Tibial nerve (tissue), 4 donors: ENCODE measurements at regions not wholly inside any gene's neighbourhood (a gene's known extent, or its start where the extent isn't known, plus 50 kb on each side); places are given as distances from the start of the nearest gene placed in this dataset.

ENCODE experiments used
- DNase-seq, 2 donors: peaks; one replicate each; pipeline ENCODE4 v3.0.0-alpha.2; 2019; ENCODE audit warnings: low spot score in 2 of 2
- H3K27ac ChIP-seq, 4 donors: fragments of 200-600 bp; sonication (generic) in 3 of 4; one replicate each; pipeline ENCODE4 v1.5.1; 2017 to 2019; ENCODE audit warnings: mild to moderate bottlenecking in 1 of 4
- H3K27me3 ChIP-seq, 2 donors: fragments of 200-600 bp; sonication (generic) in 1 of 2; one replicate each; pipeline versions ENCODE4 v1.5.1 to v1.6.0; 2017 to 2019
- H3K36me3 ChIP-seq, 3 donors: fragments of 200-600 bp; sonication (generic); one replicate each; pipeline ENCODE4 v1.5.1; 2018 to 2019
- H3K4me1 ChIP-seq, 4 donors: fragments of 200-600 bp; sonication (generic) in 3 of 4; one replicate each; pipeline ENCODE4 v1.5.1; 2017 to 2019
- H3K4me3 ChIP-seq, 4 donors: fragments of 200-600 bp; sonication (generic) in 3 of 4; one replicate each; pipeline ENCODE4 v1.5.1; 2017 to 2019; ENCODE audit warnings: mild to moderate bottlenecking in 1 of 4, moderate library complexity in 1 of 4
- H3K9me3 ChIP-seq, 4 donors: fragments of 200-600 bp; sonication (generic) in 3 of 4; one replicate each; pipeline ENCODE4 v1.5.1; 2017 to 2019
- EP300 ChIP-seq, 2 donors: sonication (generic); formaldehyde crosslinking; IDR thresholded peaks; one replicate each; pipeline ENCODE4 v1.6.1; 2017; ENCODE audit warnings: antibody characterized with exemption in 2 of 2, mild to moderate bottlenecking in 1 of 2
- POLR2A ChIP-seq, 2 donors: fragments of 450-650 bp; IDR thresholded peaks; one replicate each; pipeline ENCODE4 v1.6.1; 2017; ENCODE audit warnings: antibody characterized with exemption in 2 of 2, mild to moderate bottlenecking in 2 of 2, moderate library complexity in 2 of 2
- WGBS, 2 donors: methylation state at CpG; one replicate each; pipeline ENCODE4 v1.1.5; 2018; 5-methylcytosine and 5-hydroxymethylcytosine counted together
- TF ChIP-seq, protein P1 (sequence below), 5 experiments: fragments of 200-600 bp in 3 of 5; fragments of 450-650 bp in 2 of 5; sonication (generic) in 3 of 5; IDR thresholded peaks; one replicate each; pipeline ENCODE4 v1.5.1; 2016 to 2019; ENCODE audit warnings: antibody characterized with exemption in 5 of 5, mild to moderate bottlenecking in 3 of 5, moderate library complexity in 2 of 5

DNA sequence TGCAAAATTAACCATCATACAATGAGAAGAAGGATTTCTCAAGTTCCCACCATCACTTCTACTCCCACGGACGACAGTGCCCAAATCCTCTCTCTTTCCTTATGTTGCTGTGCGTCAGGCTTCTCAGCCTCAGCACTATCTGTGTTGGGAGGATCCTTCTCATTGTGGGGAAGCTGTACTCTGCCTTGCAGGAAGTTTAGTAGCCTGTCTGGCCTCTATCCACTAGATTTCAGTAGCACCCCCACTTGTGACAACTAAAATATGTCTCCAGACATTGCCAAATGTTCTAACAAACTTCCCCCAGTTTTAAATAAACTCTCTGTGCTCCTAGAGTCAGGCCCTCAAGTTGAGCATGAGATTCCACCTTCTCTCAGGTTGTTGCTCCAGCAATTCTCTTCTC is 545.9 kb upstream of the ZFP42 start:
- TF ChIP-seq, protein P1, sequence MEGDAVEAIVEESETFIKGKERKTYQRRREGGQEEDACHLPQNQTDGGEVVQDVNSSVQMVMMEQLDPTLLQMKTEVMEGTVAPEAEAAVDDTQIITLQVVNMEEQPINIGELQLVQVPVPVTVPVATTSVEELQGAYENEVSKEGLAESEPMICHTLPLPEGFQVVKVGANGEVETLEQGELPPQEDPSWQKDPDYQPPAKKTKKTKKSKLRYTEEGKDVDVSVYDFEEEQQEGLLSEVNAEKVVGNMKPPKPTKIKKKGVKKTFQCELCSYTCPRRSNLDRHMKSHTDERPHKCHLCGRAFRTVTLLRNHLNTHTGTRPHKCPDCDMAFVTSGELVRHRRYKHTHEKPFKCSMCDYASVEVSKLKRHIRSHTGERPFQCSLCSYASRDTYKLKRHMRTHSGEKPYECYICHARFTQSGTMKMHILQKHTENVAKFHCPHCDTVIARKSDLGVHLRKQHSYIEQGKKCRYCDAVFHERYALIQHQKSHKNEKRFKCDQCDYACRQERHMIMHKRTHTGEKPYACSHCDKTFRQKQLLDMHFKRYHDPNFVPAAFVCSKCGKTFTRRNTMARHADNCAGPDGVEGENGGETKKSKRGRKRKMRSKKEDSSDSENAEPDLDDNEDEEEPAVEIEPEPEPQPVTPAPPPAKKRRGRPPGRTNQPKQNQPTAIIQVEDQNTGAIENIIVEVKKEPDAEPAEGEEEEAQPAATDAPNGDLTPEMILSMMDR (IDR thresholded peaks at IDR 0.05): no peak
- TF ChIP-seq EP300 (IDR thresholded peaks at IDR 0.05) (no peak), POLR2A (IDR thresholded peaks at IDR 0.05) (no peak)
- H3K27me3 ChIP-seq: no peaks in the 10 kb centered on the region
- no peaks in the 10 kb centered on the region for H3K9me3 ChIP-seq
- WGBS, 2 donors: 86 to 89% methylated on average over 3 of the region's 3 CpGs
- H3K27ac ChIP-seq: no peak overlapping the region
- no peak for DNase-seq
- no peaks in the 10 kb centered on the region for H3K4me1 ChIP-seq
- no peak overlapping the region for H3K4me3 ChIP-seq
- H3K36me3 ChIP-seq: no peaks in the 10 kb centered on the region

DNA sequence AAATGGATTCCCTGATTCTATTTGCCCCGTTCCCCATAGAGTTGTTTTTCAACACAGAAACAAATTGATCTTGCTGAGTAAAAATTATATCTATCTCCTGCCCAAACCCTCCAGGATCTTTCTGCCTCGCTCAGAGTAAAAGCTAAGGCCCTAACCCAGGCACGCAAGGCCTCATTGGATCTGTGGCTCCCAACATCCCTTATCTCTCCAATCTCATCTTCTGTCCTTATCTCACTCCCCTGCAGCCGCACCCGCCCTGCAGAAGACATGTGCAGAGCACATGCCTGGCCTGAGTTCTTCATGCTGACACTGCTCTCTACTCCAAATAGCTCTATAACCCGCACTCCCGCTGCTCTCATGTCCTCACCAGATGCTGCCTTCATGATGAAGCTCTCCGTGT is 543.8 kb upstream of the ZFP42 start:
- Histone ChIP-seq H3K9me3 (no peaks in the 10 kb centered on the region), H3K27ac (no peak overlapping the region), H3K27me3 (no peaks in the 10 kb centered on the region), H3K4me1 (no peaks in the 10 kb centered on the region), H3K4me3 (no peak overlapping the region), H3K36me3 (no peaks in the 10 kb centered on the region)
- TF ChIP-seq POLR2A (IDR thresholded peaks at IDR 0.05): no peak
- TF ChIP-seq, protein P1 (IDR thresholded peaks at IDR 0.05): no peak
- TF ChIP-seq EP300 (IDR thresholded peaks at IDR 0.05): no peak
- DNase-seq: no peak
- 95 to 96% methylated on average over 8 of the region's 8 CpGs for whole genome bisulfite sequencing, 2 donors

DNA sequence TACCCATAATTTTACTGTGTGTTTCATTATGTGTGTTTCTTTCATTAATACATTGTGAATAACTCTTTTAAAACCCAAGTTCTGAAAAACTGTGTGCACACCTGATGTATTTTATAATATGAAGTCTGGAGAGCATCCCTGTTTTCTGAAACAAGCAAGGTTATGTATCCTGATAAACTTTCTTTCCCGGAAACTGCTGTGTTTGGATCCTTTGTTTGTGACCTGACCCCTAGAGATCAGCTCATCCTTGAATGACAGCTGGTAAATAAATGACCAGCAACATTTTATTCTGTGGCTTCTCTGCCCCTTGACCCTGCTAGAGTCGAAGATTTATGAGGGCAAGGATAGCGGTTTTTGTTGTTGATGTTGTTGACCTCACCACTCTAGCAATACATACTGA is 535.6 kb upstream of the ZFP42 start:
- TF ChIP-seq EP300 (IDR thresholded peaks at IDR 0.05): no peak
- TF ChIP-seq, protein P1 (IDR thresholded peaks at IDR 0.05): no peak
- TF ChIP-seq POLR2A (IDR thresholded peaks at IDR 0.05): no peak
- no peaks in the 10 kb centered on the region for H3K4me1 ChIP-seq

DNA sequence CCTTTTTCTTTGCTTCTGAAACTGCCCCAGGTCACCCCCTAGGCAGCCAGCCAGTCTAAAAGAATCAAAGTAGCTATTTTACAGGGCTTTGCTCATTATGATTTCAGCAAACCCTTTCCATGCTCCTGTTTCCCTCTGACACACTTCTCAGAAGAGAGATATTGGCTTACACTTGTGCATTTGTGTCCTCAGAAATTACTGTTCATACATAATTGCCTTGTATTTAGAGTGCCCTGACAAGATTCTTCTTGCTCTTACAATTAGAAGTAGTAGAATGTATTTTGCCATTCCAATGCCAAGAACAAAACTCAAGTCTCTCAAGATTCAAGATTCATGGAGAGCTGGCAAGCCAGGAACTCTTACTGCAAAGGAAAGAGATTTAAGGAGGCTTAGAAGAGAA is 531.0 kb upstream of the ZFP42 start:
- H3K27ac ChIP-seq: no peak overlapping the region
- DNase-seq: no peak
- H3K4me3 ChIP-seq: no peak overlapping the region
- H3K4me1 ChIP-seq: no peaks in the 10 kb centered on the region
- H3K27me3 ChIP-seq: no peaks in the 10 kb centered on the region
- H3K9me3 ChIP-seq: no peaks in the 10 kb centered on the region
- H3K36me3 ChIP-seq: no peaks in the 10 kb centered on the region
- no peak for TF ChIP-seq POLR2A (IDR thresholded peaks at IDR 0.05)
- TF ChIP-seq, protein P1 (IDR thresholded peaks at IDR 0.05): no peak
- no peak for TF ChIP-seq EP300 (IDR thresholded peaks at IDR 0.05)

More for the DNA sequence above, 535.6 kb upstream of the ZFP42 start:
- WGBS, 2 donors: 61 to 62% methylated on average over 3 of the region's 3 CpGs
- DNase-seq: no peak
- Histone ChIP-seq H3K9me3 (no peaks in the 10 kb centered on the region), H3K27me3 (no peaks in the 10 kb centered on the region), H3K4me3 (no peak overlapping the region), H3K36me3 (no peaks in the 10 kb centered on the region), H3K27ac (no peak overlapping the region)

DNA sequence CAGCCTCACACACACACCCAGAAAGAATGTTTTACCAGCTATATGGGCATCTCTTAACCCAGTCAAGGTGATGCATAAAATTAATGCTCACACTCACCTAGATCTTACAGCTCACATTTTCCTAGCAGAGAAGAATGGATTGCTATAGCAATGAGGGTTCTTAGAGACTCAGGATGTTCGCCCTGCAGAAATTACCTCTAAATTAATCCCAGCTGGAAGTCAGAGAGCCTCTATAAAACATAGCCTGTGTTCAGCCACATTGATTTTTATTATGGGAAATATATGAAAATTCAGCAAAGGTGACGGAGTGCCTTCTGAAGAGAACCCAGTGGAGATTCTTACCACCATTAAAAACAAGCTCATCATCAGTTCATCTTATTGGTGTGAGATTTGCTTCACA is 528.3 kb upstream of the ZFP42 start:
- 97% methylated on average over 2 of the region's 2 CpGs for WGBS, 2 donors

More for the DNA sequence above, 528.3 kb upstream of the ZFP42 start:
- TF ChIP-seq EP300 (IDR thresholded peaks at IDR 0.05): no peak
- TF ChIP-seq, protein P1 (IDR thresholded peaks at IDR 0.05): no peak
- no peak for TF ChIP-seq POLR2A (IDR thresholded peaks at IDR 0.05)
- Histone ChIP-seq H3K27me3 (no peaks in the 10 kb centered on the region), H3K36me3 (no peaks in the 10 kb centered on the region), H3K4me3 (no peak overlapping the region), H3K27ac (no peak overlapping the region), H3K4me1 (no peaks in the 10 kb centered on the region), H3K9me3 (no peaks in the 10 kb centered on the region)
- no peak for DNase-seq
